HFF-Myc (cell line): ENCODE measurements at regions not wholly inside any gene's neighbourhood (a gene's known extent, or its start where the extent isn't known, plus 50 kb on each side); places are given as distances from the start of the nearest gene placed in this dataset.

Experiments
- DNase-seq: peaks from one replicate; pipeline ENCODE4 v3.0.0-alpha.2; 2011; ENCODE audit warnings: low read depth; ENCODE audit errors: extremely low read depth
- H3K4me3 ChIP-seq: replicated peaks from 2 replicates; pipeline ENCODE4 v1.5.1; 2011; ENCODE audit warnings: low read depth, mild to moderate bottlenecking, control low read depth, low read length
- TF ChIP-seq, protein P1 (sequence below): IDR thresholded peaks from 2 replicates; pipeline ENCODE4 v1.5.1; 2012; ENCODE audit warnings: mild to moderate bottlenecking, low read depth, low read length, control low read depth; ENCODE audit errors: missing control alignments

DNA sequence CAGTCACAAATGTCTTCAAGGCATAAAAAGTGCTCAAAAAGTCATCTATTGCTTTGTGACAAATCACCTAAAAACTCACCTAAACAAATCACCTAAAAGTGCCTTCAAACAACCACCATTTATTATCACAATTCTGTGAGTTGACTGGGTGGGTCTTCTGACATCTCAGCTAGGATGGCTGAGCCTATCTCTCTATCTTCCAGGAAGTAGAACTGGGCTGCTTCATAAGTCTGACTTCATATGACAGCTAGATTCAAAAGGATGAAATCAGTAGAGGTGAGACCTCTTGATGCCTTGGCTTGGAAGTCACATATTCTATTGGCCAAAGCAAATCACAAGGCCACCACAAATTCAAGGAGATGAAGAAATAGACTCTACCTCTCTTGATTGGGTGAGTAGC lies 199.2 kb upstream of the SLC39A10 start:
- no peak overlapping the region for H3K4me3 ChIP-seq
- no peak for DNase-seq
- TF ChIP-seq, protein P1, sequence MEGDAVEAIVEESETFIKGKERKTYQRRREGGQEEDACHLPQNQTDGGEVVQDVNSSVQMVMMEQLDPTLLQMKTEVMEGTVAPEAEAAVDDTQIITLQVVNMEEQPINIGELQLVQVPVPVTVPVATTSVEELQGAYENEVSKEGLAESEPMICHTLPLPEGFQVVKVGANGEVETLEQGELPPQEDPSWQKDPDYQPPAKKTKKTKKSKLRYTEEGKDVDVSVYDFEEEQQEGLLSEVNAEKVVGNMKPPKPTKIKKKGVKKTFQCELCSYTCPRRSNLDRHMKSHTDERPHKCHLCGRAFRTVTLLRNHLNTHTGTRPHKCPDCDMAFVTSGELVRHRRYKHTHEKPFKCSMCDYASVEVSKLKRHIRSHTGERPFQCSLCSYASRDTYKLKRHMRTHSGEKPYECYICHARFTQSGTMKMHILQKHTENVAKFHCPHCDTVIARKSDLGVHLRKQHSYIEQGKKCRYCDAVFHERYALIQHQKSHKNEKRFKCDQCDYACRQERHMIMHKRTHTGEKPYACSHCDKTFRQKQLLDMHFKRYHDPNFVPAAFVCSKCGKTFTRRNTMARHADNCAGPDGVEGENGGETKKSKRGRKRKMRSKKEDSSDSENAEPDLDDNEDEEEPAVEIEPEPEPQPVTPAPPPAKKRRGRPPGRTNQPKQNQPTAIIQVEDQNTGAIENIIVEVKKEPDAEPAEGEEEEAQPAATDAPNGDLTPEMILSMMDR, result no peak

DNA sequence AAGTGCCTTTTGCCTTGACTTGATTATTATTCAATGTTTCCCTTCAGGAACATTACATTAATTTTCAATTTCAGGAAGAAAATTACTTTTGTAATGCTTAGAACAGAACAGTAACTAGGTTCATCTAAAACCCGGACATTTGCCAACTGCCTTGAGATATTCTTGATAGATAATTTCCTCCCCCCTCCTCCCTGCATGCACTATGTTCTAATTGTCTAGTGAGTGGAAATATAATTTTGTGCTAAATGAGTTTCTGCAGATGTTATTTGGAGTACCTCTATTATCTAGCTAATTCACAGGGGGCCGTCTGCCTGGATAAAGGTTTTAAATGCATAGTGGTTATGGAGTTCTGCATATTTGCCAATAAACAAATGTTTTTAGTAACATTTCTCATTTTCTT lies 200.3 kb upstream of the SLC39A10 start:
- H3K4me3 ChIP-seq, result no peak overlapping the region
- TF ChIP-seq, protein P1, result no peak
- no peak for DNase-seq

DNA sequence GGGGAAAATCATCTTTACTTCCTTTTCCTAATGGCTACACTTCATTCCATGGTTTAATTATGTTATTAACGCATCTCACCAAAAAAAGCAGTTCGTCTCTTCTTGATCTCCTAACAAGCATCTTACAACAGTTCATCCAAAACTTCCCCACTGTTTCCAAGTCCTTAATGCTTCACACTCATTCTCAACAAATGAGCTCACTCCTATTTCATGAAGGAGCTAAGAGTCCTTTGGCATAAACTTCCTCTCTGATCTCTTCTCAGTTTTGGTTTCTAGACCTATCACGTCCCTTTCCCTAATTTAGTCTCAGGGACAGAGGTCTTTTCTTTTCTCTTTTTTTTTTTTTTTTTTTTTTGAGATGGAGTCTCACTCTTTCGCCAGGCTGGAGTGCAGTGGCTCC lies 205.9 kb upstream of the SLC39A10 start:
- H3K4me3 ChIP-seq, result no peak overlapping the region
- TF ChIP-seq, protein P1, result no peak
- DNase-seq, result no peak

DNA sequence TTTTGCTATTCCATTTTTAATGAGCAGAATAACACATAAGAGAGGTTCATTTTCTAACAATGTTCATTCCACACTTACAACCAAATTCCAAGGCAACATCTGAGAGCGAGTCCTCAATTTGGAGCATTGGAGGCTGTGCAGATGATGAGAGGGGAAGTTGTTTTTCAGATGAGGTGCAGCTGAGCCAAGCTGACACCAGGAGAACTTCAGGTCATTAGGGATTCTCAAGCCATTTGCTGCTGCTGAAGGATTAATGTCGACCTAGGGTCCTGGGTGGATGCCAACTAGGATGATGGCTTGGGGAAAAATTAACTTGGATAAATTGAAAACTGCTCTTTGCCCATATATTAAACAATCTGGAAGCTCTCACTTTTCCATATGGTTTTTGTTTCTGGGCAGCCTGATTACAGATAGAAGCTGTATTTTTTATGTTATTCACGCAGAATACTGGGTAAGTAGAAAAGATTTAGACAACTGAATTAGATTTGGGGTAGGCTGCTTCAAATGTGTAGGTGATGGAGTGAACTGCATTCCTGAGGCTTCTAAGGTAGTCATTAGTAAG lies 206.4 kb upstream of the SLC39A10 start:
- peak; percentile 10 for DNase-seq
- TF ChIP-seq, protein P1, result no peak
- H3K4me3 ChIP-seq, result no peak overlapping the region

DNA sequence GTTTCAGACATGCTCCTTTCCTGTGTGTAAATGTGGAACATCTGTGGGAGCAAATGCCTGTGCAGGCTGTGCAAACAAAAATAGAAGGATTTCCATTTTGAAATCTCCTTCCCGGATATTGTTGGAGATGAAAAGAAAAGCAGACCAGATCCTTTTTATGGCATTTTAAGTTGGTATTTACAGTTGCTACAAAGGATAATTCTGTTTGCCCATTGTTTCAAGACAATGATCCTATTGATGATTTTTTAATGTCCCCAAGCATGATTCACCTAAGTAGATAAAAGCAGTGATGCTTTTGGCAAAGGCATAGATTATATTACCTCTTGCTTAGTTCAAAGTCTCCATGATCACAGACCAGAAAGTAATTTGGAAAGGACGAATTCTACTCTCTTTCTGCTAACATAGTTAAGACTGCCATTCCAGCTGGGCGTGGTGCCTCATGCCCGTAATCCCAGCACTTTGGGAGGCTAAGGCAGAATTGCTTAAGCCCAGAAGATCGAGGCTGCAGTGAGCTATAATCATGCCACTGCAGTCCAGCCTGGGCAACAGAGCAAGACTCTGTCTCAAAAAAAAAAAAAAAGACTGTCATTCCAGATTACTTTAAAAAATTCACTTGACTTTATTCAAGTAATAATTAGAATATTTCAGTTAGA lies 209.6 kb upstream of the SLC39A10 start:
- no peak overlapping the region for H3K4me3 ChIP-seq
- TF ChIP-seq, protein P1, result no peak
- no peak for DNase-seq

DNA sequence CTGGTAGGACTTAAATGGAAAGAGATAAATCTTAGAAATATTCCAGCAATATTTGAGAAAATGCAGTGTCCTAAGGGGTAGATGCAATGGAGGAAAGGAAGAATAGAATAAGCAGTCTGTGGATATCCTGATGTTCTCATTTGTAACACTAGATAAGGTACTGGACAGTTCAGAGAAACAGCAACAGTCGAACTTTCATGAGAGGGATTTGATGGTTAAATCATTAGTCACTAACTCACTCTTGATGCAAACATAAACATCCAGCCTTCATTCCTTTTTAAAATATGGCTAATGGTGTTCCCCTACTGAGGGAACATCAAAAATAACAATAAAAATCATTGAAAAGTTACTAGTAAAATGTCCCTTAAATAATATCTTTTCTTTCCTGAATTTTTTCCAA lies 211.4 kb upstream of the SLC39A10 start:
- H3K4me3 ChIP-seq, result no peak overlapping the region
- DNase-seq, result no peak
- TF ChIP-seq, protein P1, result no peak

DNA sequence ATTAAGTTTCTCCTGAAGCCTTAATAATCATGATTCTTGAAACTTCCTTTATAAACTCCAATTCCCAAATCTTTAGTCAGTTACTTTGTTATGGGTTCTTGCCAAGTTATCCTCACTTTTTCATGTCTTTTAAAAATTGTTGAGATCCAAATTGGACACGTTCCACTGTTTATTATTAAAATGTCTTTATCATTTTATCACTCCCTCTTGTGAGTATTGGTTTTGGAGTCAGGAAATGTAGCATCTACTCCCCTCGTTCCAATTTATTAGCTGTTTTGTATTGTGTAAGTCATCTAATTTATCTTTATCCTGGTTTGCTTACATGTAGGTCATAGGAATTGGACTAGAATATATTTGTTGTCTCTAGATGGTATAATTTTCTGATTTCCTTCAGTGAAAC lies 213.1 kb upstream of the SLC39A10 start:
- no peak overlapping the region for H3K4me3 ChIP-seq
- no peak for DNase-seq
- TF ChIP-seq, protein P1, result no peak
